PFSK-1 (cell line): ENCODE measurements at regions not wholly inside any gene's neighbourhood (a gene's known extent, or its start where the extent isn't known, plus 50 kb on each side); places are given as distances from the start of the nearest gene placed in this dataset.

Experiments used
- FOXP2 ChIP-seq: optimal IDR thresholded peaks from 2 replicates; pipeline ENCODE3; 2011; ENCODE audit warnings: borderline replicate concordance, control low read depth, inconsistent platforms; ENCODE audit not compliant: insufficient read depth; ENCODE audit errors: extremely low read length, extremely low read depth
- POLR2AphosphoS5 ChIP-seq: IDR thresholded peaks from 2 replicates; pipeline ENCODE4 v1.6.1; 2012; ENCODE audit warnings: low read depth, mild to moderate bottlenecking, control low read depth, low read length, moderate library complexity
- SIN3A ChIP-seq: IDR thresholded peaks from 2 replicates; pipeline ENCODE4 v1.6.1; 2012; ENCODE audit warnings: mild to moderate bottlenecking, low read length, moderate library complexity, borderline replicate concordance; ENCODE audit not compliant: insufficient read depth
- TAF1 ChIP-seq: IDR thresholded peaks from 2 replicates; pipeline ENCODE4 v1.6.1; 2012; ENCODE audit warnings: low read length, control low read depth, borderline replicate concordance; ENCODE audit not compliant: insufficient read depth
- TF ChIP-seq, protein P1 (sequence below), 2 experiments: IDR thresholded peaks; 2 replicates each; pipeline versions ENCODE4 v1.6.1 to v1.8.0; 2011 to 2012; ENCODE audit warnings: low read depth in 2 of 2, low read length in 2 of 2, control low read depth in 1 of 2, inconsistent platforms in 1 of 2, mild to moderate bottlenecking in 1 of 2, moderate library complexity in 1 of 2; ENCODE audit not compliant: insufficient read depth in 1 of 2

- no peak for TF ChIP-seq SIN3A
- no peak for TF ChIP-seq POLR2AphosphoS5
- no peak for TF ChIP-seq TAF1
- no peak for TF ChIP-seq FOXP2
- TF ChIP-seq, protein P1, sequence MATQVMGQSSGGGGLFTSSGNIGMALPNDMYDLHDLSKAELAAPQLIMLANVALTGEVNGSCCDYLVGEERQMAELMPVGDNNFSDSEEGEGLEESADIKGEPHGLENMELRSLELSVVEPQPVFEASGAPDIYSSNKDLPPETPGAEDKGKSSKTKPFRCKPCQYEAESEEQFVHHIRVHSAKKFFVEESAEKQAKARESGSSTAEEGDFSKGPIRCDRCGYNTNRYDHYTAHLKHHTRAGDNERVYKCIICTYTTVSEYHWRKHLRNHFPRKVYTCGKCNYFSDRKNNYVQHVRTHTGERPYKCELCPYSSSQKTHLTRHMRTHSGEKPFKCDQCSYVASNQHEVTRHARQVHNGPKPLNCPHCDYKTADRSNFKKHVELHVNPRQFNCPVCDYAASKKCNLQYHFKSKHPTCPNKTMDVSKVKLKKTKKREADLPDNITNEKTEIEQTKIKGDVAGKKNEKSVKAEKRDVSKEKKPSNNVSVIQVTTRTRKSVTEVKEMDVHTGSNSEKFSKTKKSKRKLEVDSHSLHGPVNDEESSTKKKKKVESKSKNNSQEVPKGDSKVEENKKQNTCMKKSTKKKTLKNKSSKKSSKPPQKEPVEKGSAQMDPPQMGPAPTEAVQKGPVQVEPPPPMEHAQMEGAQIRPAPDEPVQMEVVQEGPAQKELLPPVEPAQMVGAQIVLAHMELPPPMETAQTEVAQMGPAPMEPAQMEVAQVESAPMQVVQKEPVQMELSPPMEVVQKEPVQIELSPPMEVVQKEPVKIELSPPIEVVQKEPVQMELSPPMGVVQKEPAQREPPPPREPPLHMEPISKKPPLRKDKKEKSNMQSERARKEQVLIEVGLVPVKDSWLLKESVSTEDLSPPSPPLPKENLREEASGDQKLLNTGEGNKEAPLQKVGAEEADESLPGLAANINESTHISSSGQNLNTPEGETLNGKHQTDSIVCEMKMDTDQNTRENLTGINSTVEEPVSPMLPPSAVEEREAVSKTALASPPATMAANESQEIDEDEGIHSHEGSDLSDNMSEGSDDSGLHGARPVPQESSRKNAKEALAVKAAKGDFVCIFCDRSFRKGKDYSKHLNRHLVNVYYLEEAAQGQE (IDR thresholded peaks at IDR 0.05; ENCODE audit: insufficient read depth in 1 of 2, low read depth in 2 of 2, low read length in 2 of 2), result no peak
Observed at GRCh38 chr1:98205291-98206017, 284.6 kb upstream of the DPYD start.

- TF ChIP-seq SIN3A (no peak), TAF1 (no peak), POLR2AphosphoS5 (no peak), FOXP2 (no peak)
- TF ChIP-seq, protein P1 (IDR thresholded peaks at IDR 0.05; ENCODE audit: insufficient read depth in 1 of 2, low read depth in 2 of 2, low read length in 2 of 2), result no peak
Observed at GRCh38 chr1:98203466-98203865, 282.6 kb upstream of the DPYD start.

DNA sequence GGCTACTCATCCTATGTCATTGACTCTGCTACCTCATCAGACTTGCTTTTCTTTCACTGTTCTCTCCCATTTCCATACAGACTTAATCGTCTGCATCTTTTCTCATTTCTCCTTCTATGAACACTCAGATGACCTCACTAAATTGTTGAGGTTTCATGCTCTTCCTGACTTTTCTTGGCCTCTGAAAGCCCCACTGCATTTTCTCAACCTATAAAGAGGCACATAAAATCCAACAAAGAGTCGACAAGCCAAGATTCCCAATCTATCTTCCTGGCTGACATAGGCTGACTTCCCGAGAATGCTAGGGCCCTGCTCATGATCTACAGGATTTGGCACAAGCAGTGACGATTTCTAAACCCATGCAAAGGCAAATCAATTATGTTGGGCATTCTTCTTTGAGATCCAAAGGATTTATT, 280.8 kb upstream of the DPYD start:
- TF ChIP-seq TAF1 (no peak), POLR2AphosphoS5 (no peak), FOXP2 (no peak), SIN3A (no peak)
- TF ChIP-seq, protein P1 (IDR thresholded peaks at IDR 0.05; ENCODE audit: insufficient read depth in 1 of 2, low read depth in 2 of 2, low read length in 2 of 2), result no peak

GRCh38 chr1:98197356-98197755, 276.5 kb upstream of the DPYD start:
- TF ChIP-seq, protein P1 (IDR thresholded peaks at IDR 0.05; ENCODE audit: insufficient read depth in 1 of 2, low read depth in 2 of 2, low read length in 2 of 2), result no peak
- no peak for TF ChIP-seq SIN3A

DNA sequence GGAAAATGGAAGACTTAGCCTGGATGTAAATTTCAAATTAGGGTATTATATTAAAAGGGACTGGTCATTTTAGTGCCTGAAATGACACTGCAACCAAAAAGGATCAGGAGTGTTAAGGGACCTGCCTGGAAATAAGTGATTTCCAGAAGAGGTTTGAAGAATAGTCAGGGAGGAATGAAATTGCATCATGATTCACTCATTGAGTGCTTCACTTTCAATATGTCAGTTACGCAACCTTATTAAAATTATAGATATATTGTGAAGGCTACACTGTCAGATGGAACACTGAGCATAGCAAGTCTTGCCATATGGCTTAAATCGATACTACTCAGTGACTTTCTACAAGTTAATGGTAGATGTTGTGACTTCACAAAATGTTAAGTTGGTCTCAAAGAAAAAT, 275.2 kb upstream of the DPYD start:
- TF ChIP-seq TAF1, result no peak
- TF ChIP-seq SIN3A, result no peak
- TF ChIP-seq POLR2AphosphoS5, result no peak
- TF ChIP-seq, protein P1 (IDR thresholded peaks at IDR 0.05; ENCODE audit: insufficient read depth in 1 of 2, low read depth in 2 of 2, low read length in 2 of 2), result no peak
- no peak for TF ChIP-seq FOXP2
